Jurkat, Clone E6-1 (cell line): ENCODE measurements at regions not wholly inside any gene's neighbourhood (a gene's known extent, or its start where the extent isn't known, plus 50 kb on each side); places are given as distances from the start of the nearest gene placed in this dataset.

ENCODE experiments used
- DNase-seq: peaks from one replicate; pipeline ENCODE4 v3.0.0-alpha.2; 2011; ENCODE audit warnings: low read depth, low spot score
- H3K4me3 ChIP-seq: 2 replicates; pipeline ENCODE4 v1.5.1; 2011; ENCODE audit warnings: mild to moderate bottlenecking, low read length, control low read depth, moderate library complexity

DNA sequence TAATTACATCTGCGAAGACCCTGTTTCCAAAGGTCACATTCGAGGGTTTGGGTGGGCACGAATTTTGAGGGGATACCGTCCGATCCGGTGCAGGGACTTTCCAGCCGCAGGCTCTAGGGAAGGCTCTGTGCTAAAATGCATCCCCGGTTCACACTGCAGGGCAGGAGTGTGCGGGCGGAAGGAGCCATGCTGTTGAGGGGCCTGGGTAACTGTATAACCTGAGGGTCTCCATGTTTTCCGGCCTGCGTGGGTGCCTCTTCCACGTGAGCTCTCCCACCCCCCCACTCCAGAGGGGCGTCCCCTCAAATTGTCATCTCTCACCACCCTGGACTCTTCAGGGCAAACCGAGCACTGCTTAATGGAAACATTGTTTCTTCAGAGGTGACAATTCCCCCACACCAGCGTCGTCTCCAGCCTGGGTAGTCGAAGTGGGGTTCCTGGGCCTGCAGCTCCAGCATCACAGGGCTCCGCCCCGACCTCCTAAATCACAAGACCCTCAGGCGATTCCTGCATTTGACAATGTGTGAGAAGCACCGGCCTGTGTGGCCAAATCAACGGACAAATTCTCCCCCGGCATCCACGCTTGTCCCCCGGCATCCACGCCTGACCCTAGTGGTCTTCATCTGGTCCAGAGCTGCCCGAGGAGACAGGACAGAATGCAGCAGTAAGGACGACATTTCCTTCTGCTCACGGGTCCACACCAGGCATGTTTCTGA, 51.2 kb downstream of the FOXL3 start:
- H3K4me3 ChIP-seq, result no peak overlapping the region
- no peak for DNase-seq

GRCh38 chr7:341841-342638, 52.1 kb downstream of the FOXL3 start:
- no peak overlapping the region for H3K4me3 ChIP-seq
- DNase-seq, result no peak

GRCh38 chr7:342681-343216, 52.8 kb downstream of the FOXL3 start:
- no peak for DNase-seq
- no peak overlapping the region for H3K4me3 ChIP-seq

DNA sequence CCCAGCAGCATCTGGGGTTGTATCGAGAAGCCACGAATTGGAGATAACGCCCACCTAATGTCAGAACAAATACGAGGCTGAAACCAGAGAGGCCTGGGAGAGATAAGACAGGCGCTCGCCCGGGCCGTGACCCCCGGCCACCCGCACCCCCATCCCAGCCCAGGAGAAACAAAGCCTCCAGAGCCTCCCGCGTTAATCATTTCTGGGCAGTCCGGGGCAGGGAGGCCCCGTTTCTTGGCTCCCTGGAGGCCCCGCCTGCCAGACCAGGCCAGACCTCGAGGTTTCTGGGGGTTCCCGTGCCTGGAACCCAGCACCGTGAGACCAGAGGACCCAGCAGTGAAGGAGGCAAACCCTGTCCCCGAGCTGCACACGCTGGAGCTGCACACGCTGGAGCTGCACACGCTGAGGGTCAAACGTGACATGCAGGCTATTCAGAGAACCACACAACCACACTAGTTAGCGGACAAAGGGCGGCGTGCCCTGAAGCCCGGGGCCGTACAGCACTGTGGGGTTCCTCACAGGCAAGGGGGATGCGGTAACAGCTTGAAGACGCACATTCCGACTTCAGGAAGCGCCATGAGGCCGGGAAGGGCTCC, 53.4 kb downstream of the FOXL3 start:
- DNase-seq, result no peak
- H3K4me3 ChIP-seq, result no peak overlapping the region

DNA sequence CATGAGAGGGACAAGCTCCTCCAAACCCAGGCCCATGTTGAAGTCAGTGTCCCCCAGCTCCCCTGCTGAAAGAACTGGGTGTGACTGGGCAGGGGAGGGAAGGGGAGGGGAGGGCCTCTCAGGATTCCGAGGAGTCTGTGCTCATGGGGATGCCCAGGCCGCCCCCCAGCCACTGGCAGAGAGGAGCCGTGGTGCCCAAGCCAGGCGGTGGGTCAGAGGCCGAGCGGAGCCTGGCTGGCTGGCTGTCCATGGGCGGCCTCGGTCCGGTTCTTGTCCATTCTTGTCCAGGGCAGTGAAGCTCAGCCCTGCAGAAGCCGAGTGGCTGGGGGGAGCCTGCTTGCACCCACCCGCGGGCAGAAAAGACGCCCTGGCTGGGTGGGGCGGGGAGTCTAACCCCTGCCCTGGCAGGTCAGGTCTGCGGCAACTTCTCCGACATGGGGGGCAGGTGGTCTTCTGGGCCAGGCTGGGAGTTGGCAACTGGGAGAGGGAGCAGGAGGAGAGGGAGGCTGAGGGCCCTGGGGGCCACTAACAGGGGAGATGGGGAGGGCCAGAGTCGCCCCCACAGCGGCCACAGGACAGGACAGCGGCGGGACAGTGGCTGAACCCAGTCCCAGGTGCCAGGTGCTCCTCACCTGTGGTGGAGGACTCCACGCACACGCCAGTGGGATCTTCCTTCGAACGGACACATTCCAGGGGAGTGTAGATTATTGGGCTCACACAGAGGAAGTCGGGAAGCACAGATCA, 54.1 kb downstream of the FOXL3 start:
- no peak for DNase-seq

GRCh38 chr7:344608-344994, 54.6 kb downstream of the FOXL3 start:
- no peak overlapping the region for H3K4me3 ChIP-seq
- no peak for DNase-seq

More for the DNA sequence above, 54.1 kb downstream of the FOXL3 start:
- H3K4me3 ChIP-seq, result no peak overlapping the region

- no peak for DNase-seq
- no peak overlapping the region for H3K4me3 ChIP-seq
Observed at GRCh38 chr7:346116-346898, 56.3 kb downstream of the FOXL3 start.

DNA sequence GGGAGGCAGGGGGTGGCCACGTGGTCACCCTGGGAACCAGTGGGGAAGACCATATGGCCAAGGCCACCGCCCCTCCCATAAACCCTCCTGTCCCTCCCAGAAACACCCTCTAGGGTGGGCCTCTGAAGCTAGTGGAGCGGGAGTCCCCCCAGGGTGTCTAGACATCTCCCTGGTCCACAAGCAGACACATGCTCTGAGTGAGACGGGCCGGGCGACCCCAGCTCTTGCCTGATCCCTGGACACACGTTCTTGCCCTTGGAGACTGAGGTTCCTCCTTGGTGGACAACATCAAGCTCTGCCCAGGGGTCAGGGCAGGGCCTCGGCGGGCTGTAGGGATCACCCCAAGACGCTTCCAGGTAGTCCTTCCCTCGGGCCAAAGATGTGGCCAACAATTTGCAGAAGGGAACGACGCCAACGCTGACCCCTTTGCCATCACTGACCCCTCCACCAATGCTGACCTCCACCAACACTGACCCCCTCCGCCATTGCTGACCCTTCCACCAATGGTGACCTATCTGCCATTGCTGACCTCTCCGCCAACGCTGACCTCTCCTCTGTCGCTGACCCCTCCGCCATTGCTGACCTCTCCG, 57.1 kb downstream of the FOXL3 start:
- no peak for DNase-seq
- H3K4me3 ChIP-seq, result no peak overlapping the region

DNA sequence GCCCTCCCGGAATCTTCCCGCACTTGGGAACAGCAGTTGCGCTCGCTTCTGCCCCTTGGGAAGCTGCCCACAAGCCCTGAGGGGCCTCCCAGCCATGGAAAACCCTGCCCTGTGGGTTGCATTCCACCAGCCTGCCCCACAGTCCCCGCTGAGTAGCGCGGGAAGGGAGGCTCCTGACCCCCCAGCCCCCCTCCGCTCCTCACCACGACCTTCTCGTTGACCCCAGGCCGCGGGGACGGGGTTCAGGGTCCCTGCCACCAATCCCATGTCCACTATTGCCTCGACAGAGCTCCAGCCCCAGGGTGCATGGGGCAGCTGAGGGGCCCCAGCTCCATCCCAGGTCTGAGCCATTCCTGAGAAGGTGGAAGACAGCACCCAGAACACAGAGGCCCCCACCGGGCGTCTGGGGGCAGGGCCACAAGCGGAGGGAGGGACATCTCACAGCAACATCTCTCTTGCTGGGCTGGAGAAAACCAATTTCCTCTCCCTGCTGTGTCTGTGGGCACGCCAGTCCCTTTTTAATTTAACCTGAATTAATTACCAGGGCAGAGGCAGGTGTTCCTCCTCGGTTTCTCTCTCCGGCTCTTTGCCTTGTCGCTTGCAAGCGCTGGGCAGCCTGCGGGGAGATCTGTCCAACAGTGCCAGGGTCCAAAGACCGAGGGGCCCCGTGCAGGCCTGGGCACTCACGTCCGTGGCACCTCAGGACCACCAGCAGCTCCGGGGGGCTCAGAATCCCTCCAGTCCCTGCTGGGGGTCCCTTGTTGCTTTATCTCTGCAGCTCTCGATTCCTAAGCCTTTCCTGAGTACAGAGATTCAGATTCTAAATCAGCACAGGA, 57.9 kb downstream of the FOXL3 start:
- H3K4me3 ChIP-seq, result no peak overlapping the region
- no peak for DNase-seq

DNA sequence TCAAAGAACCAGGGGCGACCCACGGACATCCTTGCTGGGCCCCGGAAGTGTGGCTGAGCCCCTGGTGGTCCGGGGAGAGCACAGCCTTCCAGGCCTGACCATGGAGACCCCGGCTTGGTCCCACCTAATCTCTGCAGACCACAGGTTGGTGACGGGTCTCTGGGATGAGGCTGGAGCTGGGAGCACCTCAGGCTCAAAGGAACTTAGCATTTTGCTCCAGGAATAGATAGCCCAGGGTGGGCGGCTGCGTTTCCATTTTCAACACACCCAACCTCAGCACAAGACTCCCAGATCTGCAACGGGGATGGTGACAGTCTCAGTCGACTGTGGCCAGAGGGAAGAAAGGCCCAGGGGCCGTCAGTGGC, 58.5 kb downstream of the FOXL3 start:
- DNase-seq, result no peak
- no peak overlapping the region for H3K4me3 ChIP-seq

DNA sequence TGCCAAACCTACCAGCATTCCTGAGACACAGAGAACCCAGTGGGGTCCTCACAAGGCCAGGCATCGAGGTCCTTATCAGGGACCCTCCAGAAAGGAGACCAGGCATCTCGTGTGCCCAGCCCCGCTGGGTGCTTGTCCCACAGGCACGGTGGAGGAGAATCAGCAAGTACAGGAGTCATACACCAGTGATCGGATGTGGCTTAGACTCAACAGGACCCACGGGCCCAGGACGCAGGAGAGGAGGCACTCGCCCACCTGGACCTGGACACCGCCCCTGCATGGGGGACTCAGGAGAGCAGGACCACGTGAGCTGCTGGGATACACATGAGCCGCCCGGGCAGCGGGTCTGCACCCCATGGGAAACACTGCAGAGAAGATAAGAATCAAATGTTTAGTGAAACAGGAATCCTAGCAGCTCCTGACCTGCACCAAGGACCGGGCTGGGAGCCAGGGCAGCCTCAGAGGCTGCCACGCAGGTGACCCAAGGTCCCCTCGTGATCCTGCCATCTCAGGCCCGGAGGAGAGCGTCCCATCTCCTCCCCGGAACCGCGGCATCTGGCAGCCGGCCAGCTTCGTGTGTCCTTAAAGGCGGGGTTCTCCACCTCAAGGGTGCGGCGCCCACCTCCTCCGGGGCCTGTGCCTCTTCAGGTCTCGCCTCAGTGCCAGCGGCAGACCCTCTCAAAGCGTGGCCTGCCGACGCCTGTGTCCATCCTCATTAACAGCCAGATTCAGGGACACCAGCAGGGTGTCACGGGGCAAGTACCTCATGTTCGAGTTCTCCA, 59.2 kb downstream of the FOXL3 start:
- DNase-seq, result no peak
- no peak overlapping the region for H3K4me3 ChIP-seq

DNA sequence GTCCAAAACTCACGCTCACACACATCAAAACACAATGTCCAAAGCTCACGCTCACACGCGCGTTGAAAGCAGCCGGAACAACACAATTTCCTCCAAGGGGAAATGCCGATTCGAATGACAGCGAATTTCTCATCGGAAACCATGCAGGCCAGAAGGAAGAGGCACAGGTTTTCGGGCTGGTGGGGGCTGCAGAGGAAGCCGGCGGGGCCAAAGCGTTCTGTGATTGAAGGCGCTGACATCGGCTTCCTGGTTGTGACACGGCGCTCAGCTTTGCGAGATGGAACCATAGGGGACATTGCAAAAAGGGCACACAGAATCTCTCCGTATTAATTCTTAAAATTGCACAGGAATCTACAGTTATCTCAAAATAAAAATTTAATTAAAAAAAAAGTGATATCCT, 61.3 kb downstream of the FOXL3 start:
- DNase-seq, result no peak
- no peak overlapping the region for H3K4me3 ChIP-seq

DNA sequence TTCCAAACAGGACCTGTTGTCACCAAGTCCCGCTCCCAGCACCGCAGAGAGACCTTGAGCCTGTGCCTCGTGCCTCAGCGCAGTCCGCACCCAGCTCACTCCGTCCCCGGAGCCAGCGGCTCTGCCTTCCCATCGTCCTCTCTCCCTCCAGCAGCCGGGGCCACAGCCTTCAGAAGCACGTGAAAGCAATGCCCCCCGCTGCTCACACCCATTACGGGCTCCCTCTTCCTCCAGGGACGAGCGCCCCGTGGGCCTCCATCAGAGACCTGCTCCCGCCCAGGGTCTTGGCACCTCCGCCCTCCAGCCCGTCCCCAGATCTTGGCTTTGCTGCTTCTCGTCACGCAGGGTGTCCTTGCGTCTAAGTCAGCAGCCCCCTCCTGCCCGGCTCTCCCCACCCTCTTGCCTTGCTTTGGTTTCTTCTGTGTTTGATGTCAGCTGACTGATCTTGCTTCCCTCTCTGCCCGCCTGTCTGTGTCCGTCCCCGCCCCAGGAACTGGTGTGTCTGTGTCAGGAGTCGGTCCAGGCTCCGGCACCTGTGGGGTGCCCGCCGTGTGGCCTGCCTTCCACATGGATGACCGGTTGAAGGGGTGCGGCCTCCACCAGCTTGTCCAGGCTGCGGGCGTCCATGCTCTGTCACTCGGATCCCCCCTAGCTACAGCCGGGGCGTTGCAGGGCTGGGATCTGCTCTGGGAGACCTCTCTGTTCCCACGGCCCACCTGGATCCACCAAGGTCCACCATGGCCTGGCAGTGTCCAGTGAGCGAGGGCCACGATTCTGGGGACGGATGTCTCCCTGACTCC, 61.9 kb downstream of the FOXL3 start:
- no peak for DNase-seq
- no peak overlapping the region; the same call in 1 of the 2 replicates for H3K4me3 ChIP-seq

GRCh38 chr7:353746-354325, 63.9 kb downstream of the FOXL3 start:
- DNase-seq, result no peak
- no peak overlapping the region for H3K4me3 ChIP-seq

GRCh38 chr7:354597-355470, 64.9 kb downstream of the FOXL3 start:
- H3K4me3 ChIP-seq, result no peak overlapping the region
- no peak for DNase-seq
